OCI-LY3 (cell line): ENCODE measurements at regions not wholly inside any gene's neighbourhood (a gene's known extent, or its start where the extent isn't known, plus 50 kb on each side); places are given as distances from the start of the nearest gene placed in this dataset.
"Not testable (repeated sequence)": the region's sequence is repeated elsewhere in the genome, so short reads cannot be mapped to it uniquely, and the experiment has no call there.

ENCODE experiments used
- CTCF ChIP-seq: fragments of 200-600, 300-600 bp; sonication (generic); IDR thresholded peaks from 2 replicates; pipeline ENCODE4 v1.5.1; 2014; ENCODE audit warnings: antibody characterized with exemption, low read length, low read depth
- EZH2phosphoT487 ChIP-seq: fragments of 200-600 bp; shearing (Covaris generic); IDR thresholded peaks from 2 replicates; pipeline ENCODE4 v1.6.1; 2018; ENCODE audit warnings: antibody characterized with exemption, mixed run types, low read depth

- not testable (repeated sequence) for TF ChIP-seq CTCF, EZH2phosphoT487
These were observed 96.8 kb downstream of the TMEM121 start for GRCh38 chr14:105623178-105623577.
